Endothelial cell of umbilical vein (primary cell): ENCODE measurements at regions not wholly inside any gene's neighbourhood (a gene's known extent, or its start where the extent isn't known, plus 50 kb on each side); places are given as distances from the start of the nearest gene placed in this dataset.

Source experiments
- BruUV-seq: library from RNA; stranded (reverse); fragments of 400-500 nt; replicated peaks from 2 replicates; lab custom pipeline; 2021; lab: Mats Ljungman, UMichigan
- CTCF ChIA-PET: fragments of 300-600, 350-600 bp; sonication (Branson Sonifier 250); formaldehyde crosslinking; loops from one replicate; lab custom pipeline; 2021; ENCODE audit warnings: antibody characterized with exemption, inconsistent platforms; lab: Charles Lee
- POLR2A ChIA-PET: fragments of 300-600, 350-600 bp; sonication (Branson Sonifier 250); formaldehyde crosslinking; loops from one replicate; lab custom pipeline; 2021; ENCODE audit warnings: antibody characterized with exemption, inconsistent platforms; lab: Charles Lee
- DNase-seq: peaks from one replicate; pipeline ENCODE4 v3.0.0-alpha.2; 2011; ENCODE audit warnings: low read depth, low spot score
- FAIRE-seq: peaks from 2 replicates; lab custom pipeline; 2011; peaks lifted over from hg19 to GRCh38; lab: Jason Lieb, UNC
- H2AFZ ChIP-seq: 2 replicates; pipeline ENCODE4 v1.6.0; 2012; ENCODE audit warnings: low read depth, low read length, control low read depth, inconsistent platforms
- H3K27ac ChIP-seq: 2 replicates; pipeline ENCODE4 v1.5.1; 2011; ENCODE audit warnings: low read depth, mild to moderate bottlenecking, control low read depth, low read length, moderate library complexity; ENCODE audit not compliant: insufficient read depth
- H3K27me3 ChIP-seq, 2 experiments: 2 replicates each; pipeline versions ENCODE4 v1.6.0 to v1.6.1; 2011; ENCODE audit warnings: low read length in 2 of 2, mixed read lengths in 1 of 2; ENCODE audit not compliant: control insufficient read depth in 2 of 2, insufficient read depth in 2 of 2
- H3K36me3 ChIP-seq, 2 experiments: 2 replicates in 1 of 2; 3 replicates in 1 of 2; pipeline ENCODE4 v1.5.1; 2011; ENCODE audit warnings: low read length in 2 of 2, mild to moderate bottlenecking in 1 of 2, moderate library complexity in 1 of 2; ENCODE audit not compliant: control insufficient read depth in 2 of 2, insufficient read depth in 2 of 2; ENCODE audit errors: extremely low read depth in 1 of 2
- H3K4me1 ChIP-seq: 3 replicates; pipeline ENCODE4 v1.5.1; 2011; ENCODE audit warnings: mild to moderate bottlenecking, low read length; ENCODE audit not compliant: control insufficient read depth, insufficient read depth; ENCODE audit errors: extremely low read depth
- H3K4me2 ChIP-seq: 2 replicates; pipeline ENCODE4 v1.6.1; 2011; ENCODE audit warnings: low read length, control low read depth, mixed read lengths; ENCODE audit not compliant: insufficient read depth
- H3K4me3 ChIP-seq, 3 experiments: fragments of 200-600 bp in 1 of 3; sonication (generic), shearing (Covaris generic) in 1 of 3; replicated peaks in 1 of 3; 2 replicates each; pipeline ENCODE4 v1.5.1; 2011 to 2016; ENCODE audit warnings: control low read depth in 3 of 3, low read length in 3 of 3, mild to moderate bottlenecking in 2 of 3, inconsistent platforms in 1 of 3, low read depth in 1 of 3, moderate library complexity in 1 of 3; ENCODE audit not compliant: insufficient read depth in 1 of 3
- H3K79me2 ChIP-seq: 2 replicates; pipeline ENCODE4 v1.6.0; 2012; ENCODE audit warnings: low read length, inconsistent platforms; ENCODE audit not compliant: control insufficient read depth, insufficient read depth
- H3K9ac ChIP-seq: replicated peaks from 2 replicates; pipeline ENCODE3; 2011; ENCODE audit warnings: low read length, control low read depth; ENCODE audit not compliant: insufficient read depth; ENCODE audit errors: extremely low read depth
- H3K9me1 ChIP-seq: replicated peaks from 3 replicates; pipeline ENCODE4 v1.6.0; 2011; ENCODE audit warnings: mild to moderate bottlenecking, low read length; ENCODE audit not compliant: control insufficient read depth, insufficient read depth; ENCODE audit errors: extremely low read depth
- H3K9me3 ChIP-seq: replicated peaks from 2 replicates; pipeline ENCODE4 v1.5.1; 2012; ENCODE audit warnings: low read length, inconsistent platforms; ENCODE audit not compliant: control insufficient read depth, insufficient read depth
- H4K20me1 ChIP-seq: replicated peaks from 2 replicates; pipeline ENCODE3; 2011; ENCODE audit warnings: mild to moderate bottlenecking, low read length; ENCODE audit not compliant: control insufficient read depth, insufficient read depth; ENCODE audit errors: extremely low read depth
- CTCF ChIP-seq, 2 donors: IDR thresholded peaks; 1 replicate in 1 of 2; 2 replicates in 1 of 2; pipeline ENCODE4 v1.5.1; 2011; ENCODE audit warnings: low read length in 2 of 2, mild to moderate bottlenecking in 2 of 2, moderate library complexity in 2 of 2, control low read depth in 1 of 2, inconsistent platforms in 1 of 2, low read depth in 1 of 2; ENCODE audit not compliant: insufficient read depth in 1 of 2; ENCODE audit errors: extremely low read depth in 1 of 2
- EZH2 ChIP-seq: IDR thresholded peaks from 2 replicates; pipeline ENCODE4 v1.6.1; 2012; ENCODE audit warnings: borderline replicate concordance, low read depth, mild to moderate bottlenecking, moderate library complexity, low read length, inconsistent platforms; ENCODE audit not compliant: severe bottlenecking
- FOS ChIP-seq: IDR thresholded peaks from 2 replicates; pipeline ENCODE4 v1.6.1; 2011; ENCODE audit warnings: mild to moderate bottlenecking, low read length, moderate library complexity, borderline replicate concordance; ENCODE audit not compliant: insufficient read depth
- GATA2 ChIP-seq: IDR thresholded peaks from 2 replicates; pipeline ENCODE4 v1.7.0; 2011; ENCODE audit warnings: low read depth, mild to moderate bottlenecking, moderate library complexity, mixed read lengths, low read length; ENCODE audit not compliant: insufficient read length, insufficient read depth
- JUN ChIP-seq: IDR thresholded peaks from 2 replicates; pipeline ENCODE4 v1.6.1; 2011; ENCODE audit warnings: borderline replicate concordance, low read depth; ENCODE audit not compliant: insufficient read length, insufficient read depth
- MYC ChIP-seq: IDR thresholded peaks from one replicate; pipeline ENCODE4 v1.6.1; 2011; ENCODE audit warnings: mild to moderate bottlenecking, low read depth, low read length
- POLR2A ChIP-seq: IDR thresholded peaks from 2 replicates; pipeline ENCODE4 v1.6.1; 2012; ENCODE audit warnings: low read depth, mild to moderate bottlenecking, control low read depth, low read length
- POLR2AphosphoS5 ChIP-seq: IDR thresholded peaks from 2 replicates; pipeline ENCODE4 v1.6.1; 2012; ENCODE audit warnings: low read depth, mild to moderate bottlenecking, control low read depth, low read length, moderate library complexity; ENCODE audit not compliant: insufficient read depth
- dilution Hi-C: fragments of 300-500 bp; cut with MboI; formaldehyde crosslinking; loops from one replicate; pipeline ENCODE4 v1.15.0; 2019; ENCODE audit warnings: low sequenced_read_pairs; ENCODE audit not compliant: extremely low pct_ligation_motif_present
- intact Hi-C: fragments of 100-400 bp; cut with micrococcal nuclease; formaldehyde crosslinking; loops from one replicate; pipeline ENCODE4 v1.10.0; 2022
- TF ChIP-seq, protein P1 (sequence below): IDR thresholded peaks from 2 replicates; pipeline ENCODE4 v1.6.1; 2011; ENCODE audit not compliant: insufficient read depth, insufficient read length

DNA sequence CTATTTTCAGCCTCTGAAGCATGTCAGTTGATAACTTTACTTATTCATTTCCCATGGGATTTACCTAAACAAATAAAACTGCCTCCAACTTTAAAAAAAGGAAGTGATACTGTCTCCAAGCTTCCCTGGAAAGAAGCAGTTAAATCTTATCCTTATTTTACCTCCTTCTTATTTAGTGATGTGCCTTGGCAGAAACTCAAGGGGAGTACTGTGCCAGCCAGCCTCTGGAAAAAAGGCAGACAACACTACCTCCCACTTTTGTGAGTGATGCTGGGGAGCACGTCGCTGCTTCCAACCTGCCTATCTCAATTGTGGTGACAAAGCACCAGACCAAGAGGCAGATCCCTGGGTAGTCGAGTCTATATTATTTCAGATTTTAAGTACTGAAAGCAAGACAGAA is 765.6 kb downstream of the DIAPH3 start:
- H3K4me2 ChIP-seq: peak overlapping the region; percentile 60
- peak; percentile 69 for FAIRE-seq
- peak overlapping the region; percentile 43 for H3K9ac ChIP-seq
- peak overlapping the region; percentile 37 for H2AFZ ChIP-seq
- peak; percentile 56 for DNase-seq
- H4K20me1 ChIP-seq: no peaks in the 10 kb centered on the region
- H3K9me1 ChIP-seq: no peaks in the 10 kb centered on the region
- CTCF ChIA-PET: interaction anchor here (1.2 to 2.1 kb wide), 2 partner anchors 134 to 281 kb away, joined by 4 to 6 read pairs; no protein-coding TSS in a partner anchor
- peaks cover 24% of the 10 kb centered on the region for H3K4me1 ChIP-seq
- no peak overlapping the region for H3K4me3 ChIP-seq
- dilution Hi-C loops: no loop called here
- no TSS peak for BruUV-seq
- no peaks in the 10 kb centered on the region for H3K79me2 ChIP-seq
- intact Hi-C loops: loop anchor here (2.0 to 10.0 kb wide), 2 partner anchors 235 to 1763 kb away; partner anchors contain the start of gene PCDH17
- POLR2A ChIA-PET: no interaction called here
- H3K27ac ChIP-seq: no peak overlapping the region
- H3K9me3 ChIP-seq: no peaks in the 10 kb centered on the region
- H3K27me3 ChIP-seq: no peaks in the 10 kb centered on the region
- no peak for TF ChIP-seq EZH2
- peak; percentile 19 for TF ChIP-seq FOS
- TF ChIP-seq GATA2: peak; percentile 36
- H3K36me3 ChIP-seq: no peaks in the 10 kb centered on the region

DNA sequence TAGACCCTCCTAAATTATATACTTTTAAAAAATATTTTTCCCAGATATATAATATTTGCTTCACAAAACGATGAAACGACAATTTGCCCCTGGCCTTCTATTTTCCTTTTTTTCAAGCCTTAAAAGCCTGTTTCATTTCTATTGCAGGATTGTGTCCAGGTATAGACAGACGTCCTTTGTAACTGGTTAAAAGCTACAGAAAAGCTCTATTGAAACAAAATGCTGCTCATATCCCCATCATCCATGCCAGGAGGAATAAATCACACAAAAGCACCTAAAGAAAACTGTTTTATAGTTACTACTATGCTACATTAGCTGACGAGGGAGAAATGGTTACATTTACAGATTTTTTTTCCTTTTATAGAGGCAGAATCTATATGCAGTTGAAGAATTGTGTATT is 765.1 kb downstream of the DIAPH3 start:
- Histone ChIP-seq H2AFZ (no peak overlapping the region), H3K79me2 (no peaks in the 10 kb centered on the region), H3K4me1 (peaks cover 24% of the 10 kb centered on the region), H3K4me3 (no peak overlapping the region), H3K9ac (no peak overlapping the region), H4K20me1 (no peaks in the 10 kb centered on the region), H3K27me3 (no peaks in the 10 kb centered on the region), H3K36me3 (no peaks in the 10 kb centered on the region), H3K27ac (no peak overlapping the region), H3K9me1 (no peaks in the 10 kb centered on the region), H3K9me3 (no peaks in the 10 kb centered on the region), H3K4me2 (no peak overlapping the region)
- POLR2A ChIA-PET: no interaction called here
- intact Hi-C loops (loop anchor here (2.0 to 10.0 kb wide), 2 partner anchors 234 to 1764 kb away; partner anchors contain the start of gene PCDH17), dilution Hi-C loops (no loop called here)
- no TSS peak for BruUV-seq
- FAIRE-seq (no peak), DNase-seq (no peak)
- CTCF ChIA-PET: interaction anchor here (1.2 to 2.1 kb wide), 2 partner anchors 133 to 281 kb away, joined by 4 to 6 read pairs; no protein-coding TSS in a partner anchor
- TF ChIP-seq FOS: no peak
- no peak for TF ChIP-seq POLR2A
- TF ChIP-seq EZH2: no peak
- TF ChIP-seq MYC: no peak
- TF ChIP-seq GATA2: no peak
- no peak for TF ChIP-seq CTCF (IDR thresholded peaks at IDR 0.05; ENCODE audit: extremely low read depth in 1 of 2, insufficient read depth in 1 of 2, low read depth in 1 of 2, low read length in 2 of 2)
- TF ChIP-seq, protein P1, sequence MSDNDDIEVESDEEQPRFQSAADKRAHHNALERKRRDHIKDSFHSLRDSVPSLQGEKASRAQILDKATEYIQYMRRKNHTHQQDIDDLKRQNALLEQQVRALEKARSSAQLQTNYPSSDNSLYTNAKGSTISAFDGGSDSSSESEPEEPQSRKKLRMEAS: no peak
- TF ChIP-seq POLR2AphosphoS5: no peak
- no peak for TF ChIP-seq JUN
